ENCODE measurements at regions not wholly inside any gene's neighbourhood (a gene's known extent, or its start where the extent isn't known, plus 50 kb on each side); places are given as distances from the start of the nearest gene placed in this dataset.

GRCh38 chr19:28980236-28980868 lies 232.6 kb downstream of the UQCRFS1 start:
- H3K36me3 ChIP-seq: no peaks in the 10 kb centered on the region
- TF ChIP-seq, protein P1, sequence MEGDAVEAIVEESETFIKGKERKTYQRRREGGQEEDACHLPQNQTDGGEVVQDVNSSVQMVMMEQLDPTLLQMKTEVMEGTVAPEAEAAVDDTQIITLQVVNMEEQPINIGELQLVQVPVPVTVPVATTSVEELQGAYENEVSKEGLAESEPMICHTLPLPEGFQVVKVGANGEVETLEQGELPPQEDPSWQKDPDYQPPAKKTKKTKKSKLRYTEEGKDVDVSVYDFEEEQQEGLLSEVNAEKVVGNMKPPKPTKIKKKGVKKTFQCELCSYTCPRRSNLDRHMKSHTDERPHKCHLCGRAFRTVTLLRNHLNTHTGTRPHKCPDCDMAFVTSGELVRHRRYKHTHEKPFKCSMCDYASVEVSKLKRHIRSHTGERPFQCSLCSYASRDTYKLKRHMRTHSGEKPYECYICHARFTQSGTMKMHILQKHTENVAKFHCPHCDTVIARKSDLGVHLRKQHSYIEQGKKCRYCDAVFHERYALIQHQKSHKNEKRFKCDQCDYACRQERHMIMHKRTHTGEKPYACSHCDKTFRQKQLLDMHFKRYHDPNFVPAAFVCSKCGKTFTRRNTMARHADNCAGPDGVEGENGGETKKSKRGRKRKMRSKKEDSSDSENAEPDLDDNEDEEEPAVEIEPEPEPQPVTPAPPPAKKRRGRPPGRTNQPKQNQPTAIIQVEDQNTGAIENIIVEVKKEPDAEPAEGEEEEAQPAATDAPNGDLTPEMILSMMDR (IDR thresholded peaks at IDR 0.05): no peak
- no peak for DNase-seq
- intact Hi-C loops (cut with DNase I): no loop called here
- H3K9me3 ChIP-seq: no peaks in the 10 kb centered on the region
- H3K4me1 ChIP-seq: no peaks in the 10 kb centered on the region
- H3K27ac ChIP-seq: no peak overlapping the region
- H3K27me3 ChIP-seq: no peaks in the 10 kb centered on the region
- H3K4me3 ChIP-seq: no peak overlapping the region
- H3K9ac ChIP-seq (ENCODE audit: low read depth in 2 of 2, low read length in 2 of 2): no peak overlapping the region

DNA sequence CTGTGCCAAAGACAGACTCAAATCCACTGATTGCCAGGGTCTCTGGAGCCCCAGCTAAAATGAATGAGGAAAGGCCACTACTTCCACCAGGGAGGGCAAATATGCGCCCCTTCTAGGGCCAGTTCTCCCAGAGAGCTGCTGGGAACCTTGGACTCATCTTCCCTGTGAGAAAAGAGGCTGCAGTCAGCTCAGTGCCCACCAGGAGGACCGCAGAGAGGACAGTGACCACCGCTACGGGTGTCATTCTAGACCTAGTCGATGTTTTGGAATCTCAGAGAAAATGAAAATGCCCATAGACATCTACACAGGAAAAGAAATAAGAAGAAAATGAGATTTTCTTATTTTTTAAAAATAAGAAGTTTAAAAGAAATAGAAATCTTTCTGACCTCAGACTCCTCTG lies 235.1 kb downstream of the UQCRFS1 start:
- TF ChIP-seq, protein P1 (IDR thresholded peaks at IDR 0.05): no peak
- Histone ChIP-seq H3K27me3 (no peaks in the 10 kb centered on the region), H3K4me1 (no peaks in the 10 kb centered on the region), H3K27ac (no peak overlapping the region), H3K36me3 (no peaks in the 10 kb centered on the region), H3K9ac (ENCODE audit: low read depth in 2 of 2, low read length in 2 of 2) (no peak overlapping the region), H3K4me3 (no peak overlapping the region), H3K9me3 (no peaks in the 10 kb centered on the region)
- intact Hi-C loops (cut with DNase I): no loop called here
- no peak for DNase-seq

DNA sequence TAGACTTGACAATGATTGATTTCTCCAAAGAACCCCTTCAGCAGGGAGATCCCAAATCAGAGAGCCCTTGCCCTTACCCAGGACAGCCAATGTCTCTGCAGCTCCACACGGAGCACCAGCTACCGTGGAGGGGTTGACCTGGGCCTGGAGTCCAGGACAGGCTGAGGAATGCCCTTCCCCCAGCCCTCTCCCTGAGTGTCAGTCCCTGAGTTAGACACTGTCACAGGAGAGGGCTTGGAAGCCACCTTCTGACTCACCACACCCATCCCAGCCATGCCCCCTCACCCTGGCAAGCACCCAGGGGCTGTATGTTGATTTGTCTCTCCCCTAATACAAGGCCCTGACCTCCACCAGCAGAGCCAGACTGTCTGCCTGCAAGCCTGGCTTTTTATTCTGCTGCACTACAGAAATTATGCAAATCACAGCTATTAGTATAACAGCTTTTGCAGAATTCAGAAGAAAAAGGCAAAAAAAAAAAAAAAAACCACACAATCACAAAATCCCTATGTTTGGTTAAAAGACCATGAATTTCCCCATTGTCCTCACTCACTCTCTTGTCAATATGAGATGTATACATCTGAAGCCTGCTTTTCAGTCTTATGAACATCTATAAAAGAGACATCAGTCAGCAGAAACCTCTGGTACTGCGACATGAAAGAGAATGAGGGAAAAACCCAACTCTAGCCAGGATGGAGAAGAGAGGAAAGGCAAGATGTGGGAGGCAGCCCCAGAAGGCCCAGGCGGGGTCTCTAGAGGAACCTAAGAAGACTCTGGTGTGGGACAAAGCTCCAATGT lies 240.7 kb downstream of the UQCRFS1 start:
- H3K27ac ChIP-seq: no peak overlapping the region
- no peaks in the 10 kb centered on the region for H3K4me1 ChIP-seq
- no peaks in the 10 kb centered on the region for H3K9me3 ChIP-seq
- H3K36me3 ChIP-seq: no peaks in the 10 kb centered on the region
- DNase-seq: no peak
- no peak overlapping the region for H3K4me3 ChIP-seq
- no peak overlapping the region for H3K9ac ChIP-seq (ENCODE audit: low read depth in 2 of 2, low read length in 2 of 2)
- intact Hi-C loops (cut with DNase I): no loop called here
- no peaks in the 10 kb centered on the region for H3K27me3 ChIP-seq
- TF ChIP-seq, protein P1 (IDR thresholded peaks at IDR 0.05): no peak

DNA sequence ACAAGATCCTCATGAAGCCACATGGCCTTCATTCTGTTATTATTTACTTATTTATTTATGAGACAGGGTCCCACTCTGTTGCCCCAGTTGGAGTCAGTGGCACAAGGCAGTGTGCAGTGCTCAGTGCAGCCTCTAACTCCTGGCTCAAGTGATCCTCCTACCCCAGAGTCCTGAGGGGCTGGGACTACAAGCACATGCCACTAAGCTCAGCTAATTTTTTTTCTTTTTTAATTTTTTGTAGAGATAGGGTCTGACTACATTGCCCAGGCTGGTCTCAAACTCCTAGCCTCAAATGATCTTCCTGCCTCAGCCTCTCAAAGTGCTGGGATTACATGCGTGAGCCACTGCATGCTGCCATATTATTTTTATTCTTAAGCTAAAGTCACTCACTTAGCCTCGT lies 241.4 kb downstream of the UQCRFS1 start:
- no peak overlapping the region for H3K4me3 ChIP-seq
- intact Hi-C loops (cut with DNase I): no loop called here

DNA sequence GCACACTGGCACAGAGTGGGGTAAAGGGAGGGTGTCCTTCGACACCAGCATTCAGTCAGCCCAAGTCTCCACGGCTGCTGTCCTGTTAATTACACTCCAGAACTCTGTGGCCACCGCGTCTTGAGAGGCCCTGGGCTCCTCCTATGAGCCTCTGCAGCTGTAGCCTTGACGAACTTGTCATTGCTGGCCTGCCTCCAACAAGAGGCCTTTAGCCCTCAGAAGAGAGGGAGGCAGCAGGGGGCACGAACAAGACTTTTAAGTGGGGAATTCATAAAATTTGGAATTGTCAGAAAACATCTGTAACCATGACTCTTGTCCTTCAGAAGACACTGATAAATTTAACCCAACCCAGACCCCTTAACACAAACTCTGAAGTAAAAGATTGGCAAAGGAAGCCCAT lies 241.9 kb downstream of the UQCRFS1 start:
- no peak for DNase-seq

More for the DNA sequence above, 241.4 kb downstream of the UQCRFS1 start:
- TF ChIP-seq, protein P1 (IDR thresholded peaks at IDR 0.05): no peak
- Histone ChIP-seq H3K9me3 (no peaks in the 10 kb centered on the region), H3K36me3 (no peaks in the 10 kb centered on the region), H3K4me1 (no peaks in the 10 kb centered on the region), H3K27ac (no peak overlapping the region), H3K27me3 (no peaks in the 10 kb centered on the region), H3K9ac (ENCODE audit: low read depth in 2 of 2, low read length in 2 of 2) (no peak overlapping the region)
- DNase-seq: no peak

More for the DNA sequence above, 241.9 kb downstream of the UQCRFS1 start:
- no peaks in the 10 kb centered on the region for H3K4me1 ChIP-seq
- H3K36me3 ChIP-seq: no peaks in the 10 kb centered on the region
- H3K27ac ChIP-seq: no peak overlapping the region
- H3K27me3 ChIP-seq: no peaks in the 10 kb centered on the region
- intact Hi-C loops (cut with DNase I): no loop called here
- H3K4me3 ChIP-seq: no peak overlapping the region
- no peak overlapping the region for H3K9ac ChIP-seq (ENCODE audit: low read depth in 2 of 2, low read length in 2 of 2)
- TF ChIP-seq, protein P1 (IDR thresholded peaks at IDR 0.05): no peak
- H3K9me3 ChIP-seq: no peaks in the 10 kb centered on the region
